OCI-LY1 (cell line): ENCODE measurements at regions not wholly inside any gene's neighbourhood (a gene's known extent, or its start where the extent isn't known, plus 50 kb on each side); places are given as distances from the start of the nearest gene placed in this dataset.

Experiments used
- EZH2 ChIP-seq: fragments of 200-600 bp; sonication (generic), shearing (Covaris generic); IDR thresholded peaks from 2 replicates; pipeline ENCODE4 v1.8.0; 2017; ENCODE audit warnings: borderline replicate concordance, mixed run types, mild to moderate bottlenecking, antibody characterized with exemption, low read length, moderate library complexity, mixed read lengths
- TF ChIP-seq, protein P1 (sequence below): fragments of 200-600 bp; sonication (generic), shearing (Covaris generic); IDR thresholded peaks from 2 replicates; pipeline ENCODE4 v1.5.1; 2017; ENCODE audit warnings: mild to moderate bottlenecking, antibody characterized with exemption, low read length, moderate library complexity, mixed read lengths

- TF ChIP-seq, protein P1, sequence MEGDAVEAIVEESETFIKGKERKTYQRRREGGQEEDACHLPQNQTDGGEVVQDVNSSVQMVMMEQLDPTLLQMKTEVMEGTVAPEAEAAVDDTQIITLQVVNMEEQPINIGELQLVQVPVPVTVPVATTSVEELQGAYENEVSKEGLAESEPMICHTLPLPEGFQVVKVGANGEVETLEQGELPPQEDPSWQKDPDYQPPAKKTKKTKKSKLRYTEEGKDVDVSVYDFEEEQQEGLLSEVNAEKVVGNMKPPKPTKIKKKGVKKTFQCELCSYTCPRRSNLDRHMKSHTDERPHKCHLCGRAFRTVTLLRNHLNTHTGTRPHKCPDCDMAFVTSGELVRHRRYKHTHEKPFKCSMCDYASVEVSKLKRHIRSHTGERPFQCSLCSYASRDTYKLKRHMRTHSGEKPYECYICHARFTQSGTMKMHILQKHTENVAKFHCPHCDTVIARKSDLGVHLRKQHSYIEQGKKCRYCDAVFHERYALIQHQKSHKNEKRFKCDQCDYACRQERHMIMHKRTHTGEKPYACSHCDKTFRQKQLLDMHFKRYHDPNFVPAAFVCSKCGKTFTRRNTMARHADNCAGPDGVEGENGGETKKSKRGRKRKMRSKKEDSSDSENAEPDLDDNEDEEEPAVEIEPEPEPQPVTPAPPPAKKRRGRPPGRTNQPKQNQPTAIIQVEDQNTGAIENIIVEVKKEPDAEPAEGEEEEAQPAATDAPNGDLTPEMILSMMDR = no peak
- TF ChIP-seq EZH2 = no peak
Observed at GRCh38 chr2:19146867-19147266, 211.6 kb downstream of the OSR1 start.
